Suprapubic skin (tissue), 4 donors: ENCODE measurements at regions not wholly inside any gene's neighbourhood (a gene's known extent, or its start where the extent isn't known, plus 50 kb on each side); places are given as distances from the start of the nearest gene placed in this dataset.

Experiments used
- POLR2A ChIP-seq, 2 donors: fragments of 450-650 bp; IDR thresholded peaks; one replicate each; pipeline ENCODE4 v1.6.1; 2017; ENCODE audit warnings: antibody characterized with exemption in 2 of 2, mild to moderate bottlenecking in 2 of 2, moderate library complexity in 2 of 2
- POLR2AphosphoS5 ChIP-seq, 3 donors: sonication (generic); formaldehyde crosslinking; IDR thresholded peaks; one replicate each; pipeline ENCODE4 v1.6.1; 2017; ENCODE audit warnings: antibody characterized with exemption in 3 of 3
- TF ChIP-seq, protein P1 (sequence below), 2 donors: fragments of 200-600 bp in 1 of 2; fragments of 450-650 bp in 1 of 2; sonication (generic) in 1 of 2; IDR thresholded peaks; one replicate each; pipeline ENCODE4 v1.5.1; 2016 to 2019; ENCODE audit warnings: antibody characterized with exemption in 2 of 2, mild to moderate bottlenecking in 1 of 2, moderate library complexity in 1 of 2

DNA sequence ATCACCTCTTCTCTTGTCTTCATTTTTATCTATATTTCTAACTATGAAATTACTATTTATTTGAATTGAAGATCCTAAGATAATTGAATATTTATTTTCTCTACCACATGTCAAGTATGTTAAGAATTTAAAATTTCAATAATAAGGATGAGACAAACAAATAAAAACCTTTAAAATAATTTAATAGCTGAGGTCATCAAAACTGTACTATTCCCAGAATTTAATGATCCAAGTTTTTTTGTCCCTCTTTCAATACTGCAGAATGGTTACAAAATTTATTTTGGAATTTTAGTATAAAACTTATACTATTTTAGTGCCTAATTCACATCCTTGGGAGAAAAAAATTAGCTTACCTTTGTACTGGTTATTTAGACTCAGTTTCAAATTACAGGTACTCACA is 774.9 kb downstream of the ROBO2 start:
- TF ChIP-seq, protein P1, sequence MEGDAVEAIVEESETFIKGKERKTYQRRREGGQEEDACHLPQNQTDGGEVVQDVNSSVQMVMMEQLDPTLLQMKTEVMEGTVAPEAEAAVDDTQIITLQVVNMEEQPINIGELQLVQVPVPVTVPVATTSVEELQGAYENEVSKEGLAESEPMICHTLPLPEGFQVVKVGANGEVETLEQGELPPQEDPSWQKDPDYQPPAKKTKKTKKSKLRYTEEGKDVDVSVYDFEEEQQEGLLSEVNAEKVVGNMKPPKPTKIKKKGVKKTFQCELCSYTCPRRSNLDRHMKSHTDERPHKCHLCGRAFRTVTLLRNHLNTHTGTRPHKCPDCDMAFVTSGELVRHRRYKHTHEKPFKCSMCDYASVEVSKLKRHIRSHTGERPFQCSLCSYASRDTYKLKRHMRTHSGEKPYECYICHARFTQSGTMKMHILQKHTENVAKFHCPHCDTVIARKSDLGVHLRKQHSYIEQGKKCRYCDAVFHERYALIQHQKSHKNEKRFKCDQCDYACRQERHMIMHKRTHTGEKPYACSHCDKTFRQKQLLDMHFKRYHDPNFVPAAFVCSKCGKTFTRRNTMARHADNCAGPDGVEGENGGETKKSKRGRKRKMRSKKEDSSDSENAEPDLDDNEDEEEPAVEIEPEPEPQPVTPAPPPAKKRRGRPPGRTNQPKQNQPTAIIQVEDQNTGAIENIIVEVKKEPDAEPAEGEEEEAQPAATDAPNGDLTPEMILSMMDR (IDR thresholded peaks at IDR 0.05): no peak
- no peak for TF ChIP-seq POLR2A (IDR thresholded peaks at IDR 0.05)
- TF ChIP-seq POLR2AphosphoS5 (IDR thresholded peaks at IDR 0.05): no peak
